HFF-Myc (cell line): ENCODE measurements at regions not wholly inside any gene's neighbourhood (a gene's known extent, or its start where the extent isn't known, plus 50 kb on each side); places are given as distances from the start of the nearest gene placed in this dataset.

ENCODE experiments used
- DNase-seq: peaks from one replicate; pipeline ENCODE4 v3.0.0-alpha.2; 2011; ENCODE audit warnings: low read depth; ENCODE audit errors: extremely low read depth
- H3K4me3 ChIP-seq: replicated peaks from 2 replicates; pipeline ENCODE4 v1.5.1; 2011; ENCODE audit warnings: low read depth, mild to moderate bottlenecking, control low read depth, low read length
- TF ChIP-seq, protein P1 (sequence below): IDR thresholded peaks from 2 replicates; pipeline ENCODE4 v1.5.1; 2012; ENCODE audit warnings: mild to moderate bottlenecking, low read depth, low read length, control low read depth; ENCODE audit errors: missing control alignments

GRCh38 chr13:105573136-105573535 lies 962.3 kb downstream of the EFNB2 start:
- TF ChIP-seq, protein P1, sequence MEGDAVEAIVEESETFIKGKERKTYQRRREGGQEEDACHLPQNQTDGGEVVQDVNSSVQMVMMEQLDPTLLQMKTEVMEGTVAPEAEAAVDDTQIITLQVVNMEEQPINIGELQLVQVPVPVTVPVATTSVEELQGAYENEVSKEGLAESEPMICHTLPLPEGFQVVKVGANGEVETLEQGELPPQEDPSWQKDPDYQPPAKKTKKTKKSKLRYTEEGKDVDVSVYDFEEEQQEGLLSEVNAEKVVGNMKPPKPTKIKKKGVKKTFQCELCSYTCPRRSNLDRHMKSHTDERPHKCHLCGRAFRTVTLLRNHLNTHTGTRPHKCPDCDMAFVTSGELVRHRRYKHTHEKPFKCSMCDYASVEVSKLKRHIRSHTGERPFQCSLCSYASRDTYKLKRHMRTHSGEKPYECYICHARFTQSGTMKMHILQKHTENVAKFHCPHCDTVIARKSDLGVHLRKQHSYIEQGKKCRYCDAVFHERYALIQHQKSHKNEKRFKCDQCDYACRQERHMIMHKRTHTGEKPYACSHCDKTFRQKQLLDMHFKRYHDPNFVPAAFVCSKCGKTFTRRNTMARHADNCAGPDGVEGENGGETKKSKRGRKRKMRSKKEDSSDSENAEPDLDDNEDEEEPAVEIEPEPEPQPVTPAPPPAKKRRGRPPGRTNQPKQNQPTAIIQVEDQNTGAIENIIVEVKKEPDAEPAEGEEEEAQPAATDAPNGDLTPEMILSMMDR = no peak
- H3K4me3 ChIP-seq = no peak overlapping the region
- no peak for DNase-seq

- TF ChIP-seq, protein P1 = no peak
- no peak overlapping the region for H3K4me3 ChIP-seq
- DNase-seq = no peak
Observed at GRCh38 chr13:105572401-105572800, 963.1 kb downstream of the EFNB2 start.

DNA sequence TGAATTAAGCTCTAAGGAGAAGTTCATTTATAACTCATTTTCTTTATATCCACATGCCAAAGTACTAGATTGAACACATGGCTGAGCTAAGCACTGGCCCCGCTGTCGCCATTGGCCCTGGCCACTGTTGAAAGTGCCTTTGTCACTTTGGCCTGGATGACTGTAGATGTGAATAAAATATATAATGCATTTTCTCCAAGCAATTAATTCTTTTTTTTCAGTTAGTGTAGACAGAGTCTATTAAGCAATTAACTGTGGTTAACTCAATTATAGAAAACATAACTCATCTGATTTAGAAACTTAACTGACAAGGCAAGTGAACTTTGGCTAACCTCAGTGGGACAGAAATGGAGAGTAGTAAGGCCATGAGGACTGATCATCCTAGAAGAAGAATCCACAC lies 965.6 kb downstream of the EFNB2 start:
- TF ChIP-seq, protein P1 = no peak
- no peak for DNase-seq
- no peak overlapping the region for H3K4me3 ChIP-seq

DNA sequence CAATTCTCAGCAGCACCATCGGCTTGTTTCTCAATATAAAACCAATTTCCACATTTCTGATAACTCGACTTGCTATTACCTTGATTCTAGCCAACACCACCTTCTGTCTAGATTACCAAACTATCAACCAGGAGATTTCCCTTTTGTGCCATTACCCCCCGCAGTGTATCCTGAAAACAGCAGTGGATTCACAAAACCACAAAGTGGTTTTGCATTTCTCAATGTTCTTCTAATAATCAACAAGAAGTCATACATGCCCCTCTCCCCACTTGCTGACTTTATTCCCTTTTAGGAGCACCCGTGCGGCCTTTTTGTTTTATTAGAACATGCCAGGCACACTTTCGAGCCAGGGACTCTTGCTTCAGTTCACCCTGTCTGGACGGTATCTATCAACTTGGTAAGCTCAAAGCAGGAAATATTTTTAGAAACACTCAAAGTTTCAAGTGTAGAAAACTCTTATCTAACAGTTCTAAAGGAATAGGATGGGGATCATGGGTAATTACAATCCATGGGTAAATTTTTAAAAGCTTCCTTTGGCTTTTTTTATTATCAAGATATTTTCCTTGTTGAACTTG lies 967.4 kb downstream of the EFNB2 start:
- TF ChIP-seq, protein P1 = no peak
- H3K4me3 ChIP-seq = no peak overlapping the region
- no peak for DNase-seq

- H3K4me3 ChIP-seq = no peak overlapping the region
- DNase-seq = no peak
- TF ChIP-seq, protein P1 = no peak
Observed at GRCh38 chr13:105565136-105565727, 970.2 kb downstream of the EFNB2 start.

- H3K4me3 ChIP-seq = no peak overlapping the region
- DNase-seq = no peak
- TF ChIP-seq, protein P1 = no peak
Observed at GRCh38 chr13:105552078-105552477, 983.4 kb downstream of the EFNB2 start.

GRCh38 chr13:105547851-105548250 lies 987.6 kb downstream of the EFNB2 start:
- TF ChIP-seq, protein P1 = no peak
- no peak for DNase-seq
- no peak overlapping the region for H3K4me3 ChIP-seq
